ENCODE measurements at regions not wholly inside any gene's neighbourhood (a gene's known extent, or its start where the extent isn't known, plus 50 kb on each side); places are given as distances from the start of the nearest gene placed in this dataset.

DNA sequence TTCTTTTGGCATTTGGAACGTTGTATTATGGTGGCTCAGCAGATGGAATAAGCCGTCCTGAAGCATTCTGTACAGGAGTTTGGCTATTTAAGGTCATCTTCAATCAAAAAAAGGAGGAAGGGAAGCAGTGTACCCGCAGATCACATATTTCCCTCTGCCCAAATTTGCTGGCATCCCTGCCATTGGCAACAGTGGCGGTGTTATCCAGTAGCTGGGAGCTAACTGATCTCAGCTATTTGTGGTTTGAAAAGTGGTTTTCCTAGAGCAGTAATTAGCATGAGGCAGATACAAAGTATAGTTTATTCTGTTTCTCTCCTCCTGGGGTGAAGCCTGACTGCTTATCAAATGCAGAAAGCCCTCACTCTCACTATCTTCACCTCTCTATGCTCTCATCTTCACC, 576.8 kb downstream of the QKI start:
- no peak overlapping the region for H2AFZ ChIP-seq (ENCODE audit: low read depth, low read length)
- ChIA-PET CTCF (ENCODE audit: low intra/inter-chr PET ratio) (no interaction called here), POLR2A (no interaction called here)
- in situ Hi-C loops (cut with MboI) = no loop called here
- intact Hi-C loops (cut with micrococcal nuclease) = no loop called here
- H3K4me3 ChIP-seq = no peak overlapping the region
- no peaks in the 10 kb centered on the region for H3K4me1 ChIP-seq (replicated peaks in 1 of 2; ENCODE audit: control insufficient read depth in 2 of 2, insufficient read depth in 2 of 2, low read length in 2 of 2)
- no peaks in the 10 kb centered on the region for H3K9me1 ChIP-seq (ENCODE audit: control insufficient read depth, insufficient read depth, low read length)
- H3K79me2 ChIP-seq (ENCODE audit: control insufficient read depth, insufficient read depth, low read length) = no peaks in the 10 kb centered on the region
- no peaks in the 10 kb centered on the region for H3K9me3 ChIP-seq (replicated peaks; ENCODE audit: control insufficient read depth, insufficient read depth, low read depth, low read length)
- 0% methylated on average over 4 of the region's 4 CpGs for WGBS (ENCODE audit: insufficient coverage, low coverage, missing lambda C conversion rate)
- peaks cover 3 to 7% of the 10 kb centered on the region in 2 experiments; a peak in 4 of 5 replicates for H3K27me3 ChIP-seq (ENCODE audit: control insufficient read depth in 2 of 2, insufficient read depth in 2 of 2, low read length in 2 of 2)
- no peak for DNase-seq (ENCODE audit: extremely low read depth in 1 of 4, low spot score in 3 of 4)
- H3K9ac ChIP-seq (ENCODE audit: insufficient read depth in 1 of 2, low read depth in 2 of 2, low read length in 2 of 2) = no peak overlapping the region
- H4K20me1 ChIP-seq (replicated peaks; ENCODE audit: control insufficient read depth, insufficient read depth, low read length) = no peaks in the 10 kb centered on the region
- no TSS peak for BruUV-seq (replicated peaks)
- H3K36me3 ChIP-seq (ENCODE audit: control insufficient read depth, insufficient read depth, low read length) = no peaks in the 10 kb centered on the region
- no peak overlapping the region for H3K4me2 ChIP-seq (ENCODE audit: insufficient read depth, low read length)
- H3K27ac ChIP-seq (ENCODE audit: extremely low read depth, low read depth, low read length) = no peak overlapping the region
- FAIRE-seq = no peak
- ATAC-seq = no peak
- TF ChIP-seq, protein P1, sequence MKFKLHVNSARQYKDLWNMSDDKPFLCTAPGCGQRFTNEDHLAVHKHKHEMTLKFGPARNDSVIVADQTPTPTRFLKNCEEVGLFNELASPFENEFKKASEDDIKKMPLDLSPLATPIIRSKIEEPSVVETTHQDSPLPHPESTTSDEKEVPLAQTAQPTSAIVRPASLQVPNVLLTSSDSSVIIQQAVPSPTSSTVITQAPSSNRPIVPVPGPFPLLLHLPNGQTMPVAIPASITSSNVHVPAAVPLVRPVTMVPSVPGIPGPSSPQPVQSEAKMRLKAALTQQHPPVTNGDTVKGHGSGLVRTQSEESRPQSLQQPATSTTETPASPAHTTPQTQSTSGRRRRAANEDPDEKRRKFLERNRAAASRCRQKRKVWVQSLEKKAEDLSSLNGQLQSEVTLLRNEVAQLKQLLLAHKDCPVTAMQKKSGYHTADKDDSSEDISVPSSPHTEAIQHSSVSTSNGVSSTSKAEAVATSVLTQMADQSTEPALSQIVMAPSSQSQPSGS (CRISPR knock-in tag; IDR thresholded peaks at IDR 0.05) = no peak
- TF ChIP-seq MCM2 (IDR thresholded peaks at IDR 0.05; ENCODE audit: low read depth) = no peak
- TF ChIP-seq ARNT (IDR thresholded peaks at IDR 0.05) = no peak
- no peak for TF ChIP-seq FOXJ2 (tag; IDR thresholded peaks at IDR 0.05)
- no peak for TF ChIP-seq ZNF354B (CRISPR knock-in tag; IDR thresholded peaks at IDR 0.05)
- TF ChIP-seq ZNF644 (tag; IDR thresholded peaks at IDR 0.05; ENCODE audit: low read depth) = no peak
- TF ChIP-seq NFYB (IDR thresholded peaks at IDR 0.05; ENCODE audit: extremely low read depth, insufficient read length) = no peak
- TF ChIP-seq, protein P2, sequence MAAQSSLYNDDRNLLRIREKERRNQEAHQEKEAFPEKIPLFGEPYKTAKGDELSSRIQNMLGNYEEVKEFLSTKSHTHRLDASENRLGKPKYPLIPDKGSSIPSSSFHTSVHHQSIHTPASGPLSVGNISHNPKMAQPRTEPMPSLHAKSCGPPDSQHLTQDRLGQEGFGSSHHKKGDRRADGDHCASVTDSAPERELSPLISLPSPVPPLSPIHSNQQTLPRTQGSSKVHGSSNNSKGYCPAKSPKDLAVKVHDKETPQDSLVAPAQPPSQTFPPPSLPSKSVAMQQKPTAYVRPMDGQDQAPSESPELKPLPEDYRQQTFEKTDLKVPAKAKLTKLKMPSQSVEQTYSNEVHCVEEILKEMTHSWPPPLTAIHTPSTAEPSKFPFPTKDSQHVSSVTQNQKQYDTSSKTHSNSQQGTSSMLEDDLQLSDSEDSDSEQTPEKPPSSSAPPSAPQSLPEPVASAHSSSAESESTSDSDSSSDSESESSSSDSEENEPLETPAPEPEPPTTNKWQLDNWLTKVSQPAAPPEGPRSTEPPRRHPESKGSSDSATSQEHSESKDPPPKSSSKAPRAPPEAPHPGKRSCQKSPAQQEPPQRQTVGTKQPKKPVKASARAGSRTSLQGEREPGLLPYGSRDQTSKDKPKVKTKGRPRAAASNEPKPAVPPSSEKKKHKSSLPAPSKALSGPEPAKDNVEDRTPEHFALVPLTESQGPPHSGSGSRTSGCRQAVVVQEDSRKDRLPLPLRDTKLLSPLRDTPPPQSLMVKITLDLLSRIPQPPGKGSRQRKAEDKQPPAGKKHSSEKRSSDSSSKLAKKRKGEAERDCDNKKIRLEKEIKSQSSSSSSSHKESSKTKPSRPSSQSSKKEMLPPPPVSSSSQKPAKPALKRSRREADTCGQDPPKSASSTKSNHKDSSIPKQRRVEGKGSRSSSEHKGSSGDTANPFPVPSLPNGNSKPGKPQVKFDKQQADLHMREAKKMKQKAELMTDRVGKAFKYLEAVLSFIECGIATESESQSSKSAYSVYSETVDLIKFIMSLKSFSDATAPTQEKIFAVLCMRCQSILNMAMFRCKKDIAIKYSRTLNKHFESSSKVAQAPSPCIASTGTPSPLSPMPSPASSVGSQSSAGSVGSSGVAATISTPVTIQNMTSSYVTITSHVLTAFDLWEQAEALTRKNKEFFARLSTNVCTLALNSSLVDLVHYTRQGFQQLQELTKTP (IDR thresholded peaks at IDR 0.05; ENCODE audit: low read depth in 1 of 2, partially characterized antibody in 2 of 2) = no peak
- TF ChIP-seq, protein P3, sequence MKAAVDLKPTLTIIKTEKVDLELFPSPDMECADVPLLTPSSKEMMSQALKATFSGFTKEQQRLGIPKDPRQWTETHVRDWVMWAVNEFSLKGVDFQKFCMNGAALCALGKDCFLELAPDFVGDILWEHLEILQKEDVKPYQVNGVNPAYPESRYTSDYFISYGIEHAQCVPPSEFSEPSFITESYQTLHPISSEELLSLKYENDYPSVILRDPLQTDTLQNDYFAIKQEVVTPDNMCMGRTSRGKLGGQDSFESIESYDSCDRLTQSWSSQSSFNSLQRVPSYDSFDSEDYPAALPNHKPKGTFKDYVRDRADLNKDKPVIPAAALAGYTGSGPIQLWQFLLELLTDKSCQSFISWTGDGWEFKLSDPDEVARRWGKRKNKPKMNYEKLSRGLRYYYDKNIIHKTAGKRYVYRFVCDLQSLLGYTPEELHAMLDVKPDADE (conservative IDR thresholded peaks at IDR 0.05; ENCODE audit: control insufficient read depth, low read depth, low read length) = no peak
- no peak for TF ChIP-seq KLF13 (tag; IDR thresholded peaks at IDR 0.05; ENCODE audit: borderline replicate concordance, low read depth)
- no peak for TF ChIP-seq ZBTB1 (CRISPR knock-in tag; IDR thresholded peaks at IDR 0.05; ENCODE audit: borderline replicate concordance, low read depth)
- TF ChIP-seq NR2F6 (CRISPR knock-in tag; IDR thresholded peaks at IDR 0.05) = no peak
- TF ChIP-seq KAT8 (IDR thresholded peaks at IDR 0.05; ENCODE audit: low read depth) = no peak
- TF ChIP-seq, protein P4, sequence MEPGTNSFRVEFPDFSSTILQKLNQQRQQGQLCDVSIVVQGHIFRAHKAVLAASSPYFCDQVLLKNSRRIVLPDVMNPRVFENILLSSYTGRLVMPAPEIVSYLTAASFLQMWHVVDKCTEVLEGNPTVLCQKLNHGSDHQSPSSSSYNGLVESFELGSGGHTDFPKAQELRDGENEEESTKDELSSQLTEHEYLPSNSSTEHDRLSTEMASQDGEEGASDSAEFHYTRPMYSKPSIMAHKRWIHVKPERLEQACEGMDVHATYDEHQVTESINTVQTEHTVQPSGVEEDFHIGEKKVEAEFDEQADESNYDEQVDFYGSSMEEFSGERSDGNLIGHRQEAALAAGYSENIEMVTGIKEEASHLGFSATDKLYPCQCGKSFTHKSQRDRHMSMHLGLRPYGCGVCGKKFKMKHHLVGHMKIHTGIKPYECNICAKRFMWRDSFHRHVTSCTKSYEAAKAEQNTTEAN (CRISPR knock-in tag; IDR thresholded peaks at IDR 0.05) = no peak
- TF ChIP-seq ZNF12 (CRISPR knock-in tag; IDR thresholded peaks at IDR 0.05) = no peak
- TF ChIP-seq NBN (IDR thresholded peaks at IDR 0.05; ENCODE audit: low read depth) = no peak
- no peak for TF ChIP-seq ZNF79 (CRISPR knock-in tag; IDR thresholded peaks at IDR 0.05; ENCODE audit: low read depth)

Data from K562 (cell line).